NCI-H1436 (cell line): ENCODE measurements at regions not wholly inside any gene's neighbourhood (a gene's known extent, or its start where the extent isn't known, plus 50 kb on each side); places are given as distances from the start of the nearest gene placed in this dataset.
"Not testable (repeated sequence)": the region's sequence is repeated elsewhere in the genome, so short reads cannot be mapped to it uniquely, and the experiment has no call there.

ENCODE experiments used
- DNase-seq: peaks from one replicate; lab custom pipeline; 2025; lab: John Stamatoyannopoulos, UW

DNA sequence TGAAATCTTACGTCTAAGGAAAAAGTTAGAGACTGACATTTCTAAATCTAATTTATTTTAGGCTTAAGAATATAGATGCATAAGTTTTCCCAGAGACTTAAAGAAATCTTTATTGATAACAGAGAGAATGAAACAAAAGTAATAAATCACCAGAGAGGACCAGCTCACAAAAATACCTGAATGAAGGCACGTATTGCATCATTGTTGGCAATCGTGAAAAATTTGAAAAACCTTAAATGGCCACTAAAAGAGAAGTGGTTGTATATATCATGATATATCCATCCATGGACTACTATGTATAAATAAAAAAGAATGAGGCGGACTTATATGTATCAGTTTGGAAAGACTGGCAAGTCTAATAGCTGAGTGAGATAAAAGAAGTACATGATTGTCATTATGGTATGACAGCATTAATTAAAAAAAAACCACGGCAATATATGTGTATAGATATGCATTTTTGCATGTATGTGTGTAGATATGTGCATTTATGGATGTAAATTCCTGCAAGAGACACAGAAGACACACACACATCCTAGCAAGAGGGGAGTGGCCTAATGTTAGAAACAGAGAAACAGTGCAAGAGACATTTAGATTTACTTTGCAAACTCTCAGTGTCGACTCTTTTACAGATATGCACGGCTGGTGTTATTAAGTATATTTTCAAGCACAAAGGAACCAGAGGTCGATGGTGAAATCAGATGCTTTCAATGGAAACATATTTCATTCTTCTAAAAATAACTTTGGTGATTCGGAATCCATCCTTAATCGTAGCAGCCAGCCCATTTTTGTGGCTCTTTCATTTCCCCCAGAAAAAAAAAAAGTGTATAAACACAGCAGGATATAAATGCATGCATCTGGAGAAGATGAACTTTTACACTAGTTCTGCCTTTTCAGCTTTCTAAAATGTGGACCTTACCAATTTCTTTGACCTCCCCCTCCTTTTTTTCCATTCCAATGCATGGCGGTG lies 156.1 kb upstream of the SALL4 start:
- no peak for DNase-seq

DNA sequence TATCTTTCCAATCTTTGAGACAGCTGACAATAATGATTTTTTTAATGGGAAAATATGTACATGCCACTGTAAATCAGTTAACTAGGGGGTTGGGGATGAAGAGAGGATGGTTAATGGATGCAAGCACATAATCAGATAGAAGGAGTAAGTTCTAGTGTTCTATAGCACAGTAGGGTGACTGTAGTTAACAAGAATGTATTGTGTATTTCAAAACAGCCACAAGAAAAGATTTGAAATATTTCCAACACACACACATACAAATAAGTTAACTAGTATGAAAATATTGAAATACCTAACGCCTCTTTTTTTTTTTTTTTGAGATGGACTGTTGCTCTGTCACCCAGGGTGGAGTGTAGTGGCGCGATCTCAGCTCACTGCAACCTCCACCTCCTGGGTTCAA lies 153.4 kb upstream of the SALL4 start:
- no peak for DNase-seq

DNA sequence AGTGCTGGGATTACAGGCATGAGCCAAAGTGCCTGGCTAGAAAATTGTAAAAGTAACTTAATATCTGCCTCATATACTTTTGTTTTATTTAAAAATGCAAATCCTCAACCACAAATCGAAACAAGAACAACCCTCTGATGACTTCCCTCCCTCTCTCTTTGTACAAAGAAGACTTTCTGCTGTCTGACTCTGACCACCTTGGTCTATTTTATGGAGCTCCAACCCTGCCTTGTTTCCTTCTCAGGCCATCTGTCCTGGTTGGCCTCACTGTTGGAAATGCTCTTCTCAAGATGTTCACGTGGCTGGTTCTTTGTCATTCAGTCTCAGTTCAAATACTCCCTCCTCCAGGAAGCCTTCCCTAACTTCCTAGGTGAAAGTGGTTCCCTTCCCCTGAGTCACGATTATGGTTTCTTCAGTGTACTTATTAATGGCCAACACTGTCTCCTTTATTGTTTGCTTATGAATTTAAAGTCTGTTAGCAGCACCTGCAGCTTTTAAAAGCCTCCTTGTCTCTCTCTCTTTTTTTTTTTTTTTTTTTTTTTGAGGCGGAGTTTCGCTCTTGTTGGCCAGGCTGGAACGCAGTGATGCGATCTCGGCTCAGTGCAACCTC lies 151.5 kb upstream of the SALL4 start:
- no peak for DNase-seq

DNA sequence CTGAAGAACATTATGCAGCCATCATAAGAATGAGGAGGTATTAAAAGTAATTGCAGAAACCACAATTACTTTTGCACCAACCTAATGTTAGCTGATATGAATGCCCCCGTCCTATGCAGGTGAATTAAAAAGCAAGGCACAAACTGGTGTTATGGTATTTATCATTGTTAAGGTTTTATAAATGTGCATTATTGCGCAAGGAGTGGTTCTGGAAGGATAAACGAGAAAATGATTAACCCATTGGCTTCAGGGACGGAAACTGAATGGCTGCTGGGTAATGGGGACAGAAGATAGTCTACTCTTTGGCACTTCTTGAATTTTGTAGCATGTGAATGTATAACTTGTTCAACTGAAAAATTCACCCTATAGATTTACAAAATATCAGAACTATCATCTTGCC lies 148.6 kb upstream of the SALL4 start:
- no peak for DNase-seq

DNA sequence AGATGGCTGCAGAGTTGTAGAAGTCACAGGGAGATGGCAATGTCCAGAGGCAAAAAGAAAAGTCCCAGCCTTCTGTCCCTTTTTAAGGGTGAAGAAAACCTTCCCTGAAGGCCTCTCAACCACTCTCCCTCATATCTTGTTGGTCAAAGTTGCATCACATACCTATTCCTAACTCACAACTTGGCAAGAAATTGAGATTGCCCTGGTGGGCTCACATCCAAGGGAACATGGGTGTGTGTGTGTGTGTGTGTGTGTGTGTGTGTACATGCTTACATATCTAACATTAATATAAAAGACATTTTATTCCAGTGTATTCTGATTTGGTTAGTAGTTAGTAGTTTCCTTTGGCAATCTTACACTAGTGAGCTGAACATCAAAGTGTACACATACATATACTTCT lies 144.3 kb upstream of the SALL4 start:
- DNase-seq, result no peak

DNA sequence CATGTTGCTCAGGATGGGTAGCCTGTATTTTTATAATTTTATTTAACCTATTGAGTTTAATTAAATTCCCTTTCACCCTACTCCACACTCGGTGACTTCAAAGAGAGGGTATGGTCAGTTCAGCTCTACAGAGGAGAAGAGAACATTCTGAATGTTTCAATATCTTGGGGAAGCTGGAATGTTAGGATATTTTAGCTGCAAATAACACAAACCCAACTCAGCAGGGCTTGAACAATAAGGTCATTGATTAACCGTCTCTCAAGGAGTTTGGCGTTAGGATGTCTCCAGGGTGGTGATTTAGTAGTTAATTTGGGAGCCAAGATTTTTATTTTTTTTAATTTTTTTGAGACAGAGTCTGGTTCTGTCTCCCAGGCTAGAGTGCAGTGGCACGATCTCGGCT lies 143.6 kb upstream of the SALL4 start:
- DNase-seq, result no peak

DNA sequence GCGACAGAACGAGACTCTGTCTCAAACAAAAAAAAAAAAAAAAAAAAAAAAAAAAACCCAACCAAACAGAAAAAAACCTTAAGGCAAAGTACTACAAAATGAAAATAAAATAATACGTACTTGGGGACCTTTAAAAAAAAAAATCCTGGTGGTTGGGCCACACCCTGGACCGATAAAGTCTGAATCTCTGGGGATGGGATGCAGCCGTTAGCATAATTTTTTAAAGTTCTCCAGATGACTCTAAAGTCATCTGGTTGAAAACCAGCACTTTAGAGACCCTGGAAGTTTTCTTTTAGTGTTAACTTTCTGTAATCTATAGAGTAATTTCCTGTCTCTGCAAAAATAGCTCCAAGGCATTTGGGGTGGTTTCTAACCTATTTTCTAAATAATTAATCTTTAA lies 142.9 kb upstream of the SALL4 start:
- no peak for DNase-seq

DNA sequence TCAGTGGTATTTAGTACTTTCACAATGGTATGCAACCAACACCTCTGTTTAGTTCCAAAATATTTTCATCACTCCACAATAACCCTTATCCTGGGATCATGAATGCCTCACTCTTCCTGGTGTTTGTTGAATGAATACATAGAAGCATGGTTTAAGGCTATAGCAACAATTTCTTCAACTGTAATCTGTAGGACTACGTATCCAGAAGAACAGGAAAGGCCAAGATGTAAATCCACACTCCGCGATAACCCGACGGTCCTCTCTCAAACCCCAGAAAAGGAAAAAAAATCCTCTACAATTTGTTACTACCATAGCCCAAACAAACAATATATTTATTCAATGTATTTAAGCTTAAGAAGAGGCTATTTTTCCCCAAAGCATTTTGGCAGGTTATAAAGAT lies 141.4 kb upstream of the SALL4 start:
- no peak for DNase-seq

DNA sequence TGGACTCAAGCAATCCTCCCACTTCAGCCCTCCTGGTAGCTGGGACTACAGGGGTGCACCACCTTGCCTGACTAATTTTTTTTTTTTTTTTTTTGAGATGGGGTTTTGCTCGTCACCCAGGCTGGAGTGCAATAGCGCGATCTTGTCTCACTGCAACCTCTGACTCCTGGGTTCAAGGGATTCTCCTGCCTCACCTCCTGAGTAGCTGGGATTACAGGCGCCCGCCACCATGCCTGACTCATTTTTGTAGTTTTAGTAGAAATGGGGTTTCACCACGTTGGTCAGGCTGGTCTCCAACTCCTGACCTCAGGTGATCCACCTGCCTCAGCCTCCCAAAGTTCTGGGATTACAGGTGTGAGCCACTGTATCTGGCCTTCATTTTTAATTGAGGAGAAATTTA lies 141.0 kb upstream of the SALL4 start:
- DNase-seq, result not testable (repeated sequence)

DNA sequence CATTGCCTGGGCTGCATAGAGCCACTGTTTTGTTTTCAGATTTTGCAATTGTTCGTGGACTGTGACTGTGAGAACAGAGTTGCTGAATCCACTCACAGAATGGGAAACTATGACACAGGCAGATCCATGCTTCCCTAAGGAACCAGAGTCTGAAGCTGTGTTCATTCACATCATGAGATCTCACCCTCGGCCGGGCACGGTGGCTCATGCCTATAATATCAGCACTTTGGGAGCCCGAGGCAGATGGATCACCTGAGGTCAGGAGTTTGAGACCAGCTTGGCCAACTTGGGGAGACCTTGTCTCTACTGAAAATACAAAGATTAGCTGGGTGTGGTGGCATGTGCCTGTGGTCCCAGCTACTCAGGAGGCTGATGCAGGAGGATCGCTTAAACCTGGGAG lies 139.2 kb upstream of the SALL4 start:
- no peak for DNase-seq

DNA sequence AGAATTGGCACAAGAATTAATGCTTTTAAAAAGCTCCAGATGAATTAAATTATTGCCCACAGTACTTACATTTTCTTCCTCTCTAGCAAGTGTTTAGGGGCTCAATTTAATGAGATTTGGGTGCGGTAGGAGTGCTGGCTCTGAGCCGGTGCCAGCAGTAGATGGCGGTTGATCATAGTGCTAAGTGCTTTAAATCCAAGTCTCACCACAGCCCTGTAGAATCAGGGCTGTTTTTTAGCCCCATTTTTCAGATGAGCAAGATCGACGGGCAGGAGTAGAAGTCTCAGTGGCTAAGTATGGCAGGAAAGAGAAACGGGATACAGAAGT lies 136.9 kb upstream of the SALL4 start:
- DNase-seq, result no peak

DNA sequence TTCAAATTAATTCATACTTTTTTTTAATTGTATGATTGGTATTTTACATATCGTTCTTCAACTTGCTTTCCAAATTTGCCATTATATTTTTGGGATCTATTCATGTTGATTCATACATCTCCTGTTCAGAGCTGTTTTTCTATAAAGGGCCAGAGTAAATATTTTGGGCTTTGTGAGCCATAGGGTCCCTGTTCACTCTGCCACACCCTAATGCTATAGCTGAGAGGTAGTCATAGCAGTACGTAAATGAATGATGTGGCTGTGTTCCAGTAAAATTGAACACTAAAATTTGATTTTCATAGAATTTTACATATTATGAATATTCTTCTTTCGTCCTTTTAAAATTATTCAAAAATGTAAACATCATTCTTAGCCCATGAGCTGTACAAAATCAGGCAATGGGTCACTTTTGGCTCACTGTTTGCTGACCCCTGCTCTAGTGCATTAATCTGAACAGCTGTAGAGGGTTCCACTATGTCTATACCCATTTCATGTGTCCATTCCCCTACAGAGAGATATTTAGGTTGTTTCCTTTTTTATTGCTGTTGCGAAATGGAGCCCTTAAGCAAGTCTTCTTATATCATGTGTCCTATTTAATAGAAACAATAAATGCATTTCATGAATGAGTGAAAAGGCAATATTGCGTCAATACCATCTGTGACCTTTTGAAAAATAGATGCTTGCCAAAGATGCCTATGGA lies 136.4 kb upstream of the SALL4 start:
- DNase-seq, result no peak

DNA sequence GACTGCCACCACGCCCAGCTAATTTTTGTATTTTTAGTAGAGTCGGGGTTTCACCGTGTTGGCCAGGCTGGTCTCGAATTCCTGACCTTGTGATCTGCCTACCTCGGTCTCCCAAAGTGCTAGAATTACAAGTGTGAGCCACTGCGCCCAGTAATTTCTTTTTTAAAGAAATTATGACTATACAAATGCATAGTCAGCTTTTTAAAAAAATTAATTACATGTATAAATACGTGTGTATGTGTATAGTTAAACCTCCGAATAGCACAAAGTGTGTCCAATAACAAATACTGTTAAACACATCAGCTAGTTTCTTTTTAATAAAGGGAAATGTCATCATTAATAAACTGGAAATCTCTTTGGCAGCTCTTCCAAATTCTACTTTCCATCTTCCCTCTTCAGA lies 135.5 kb upstream of the SALL4 start:
- DNase-seq, result no peak

DNA sequence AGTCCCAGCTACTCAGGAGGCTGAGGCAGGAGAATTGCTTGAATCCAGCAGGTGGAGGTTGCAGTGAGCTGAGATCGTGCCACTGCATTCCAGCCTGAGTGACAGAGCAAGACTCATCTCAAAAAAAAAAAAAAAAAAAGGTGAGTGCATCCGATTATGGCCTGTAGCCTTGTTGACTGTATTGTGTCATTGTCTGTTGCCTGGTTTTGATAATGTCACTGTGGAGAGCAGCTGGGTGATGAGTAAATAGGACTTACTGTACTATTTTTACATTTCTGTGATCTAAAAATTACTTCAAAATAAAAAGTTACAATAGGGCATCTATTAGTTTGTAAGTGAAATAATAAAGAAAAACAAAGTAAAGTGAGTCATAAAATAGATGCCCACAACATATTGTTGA lies 134.1 kb upstream of the SALL4 start:
- no peak for DNase-seq

DNA sequence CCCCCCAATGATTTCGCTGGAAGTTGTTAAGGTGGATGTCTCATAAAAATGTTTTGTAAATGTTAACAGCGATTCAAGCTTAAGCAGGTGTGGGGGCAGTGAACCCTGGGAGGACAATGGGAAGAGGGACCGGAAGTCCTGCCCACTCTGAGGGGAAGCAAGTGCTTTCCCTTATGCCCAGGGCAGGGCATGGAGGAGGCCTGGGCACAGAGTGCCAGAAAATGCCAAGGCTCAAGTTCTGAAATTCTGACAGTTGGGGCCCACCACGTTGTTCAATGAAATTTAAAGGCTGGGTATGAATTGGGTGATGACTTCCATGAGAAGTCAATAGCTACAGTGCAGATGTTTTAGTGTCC lies 132.7 kb upstream of the SALL4 start:
- DNase-seq, result no peak

DNA sequence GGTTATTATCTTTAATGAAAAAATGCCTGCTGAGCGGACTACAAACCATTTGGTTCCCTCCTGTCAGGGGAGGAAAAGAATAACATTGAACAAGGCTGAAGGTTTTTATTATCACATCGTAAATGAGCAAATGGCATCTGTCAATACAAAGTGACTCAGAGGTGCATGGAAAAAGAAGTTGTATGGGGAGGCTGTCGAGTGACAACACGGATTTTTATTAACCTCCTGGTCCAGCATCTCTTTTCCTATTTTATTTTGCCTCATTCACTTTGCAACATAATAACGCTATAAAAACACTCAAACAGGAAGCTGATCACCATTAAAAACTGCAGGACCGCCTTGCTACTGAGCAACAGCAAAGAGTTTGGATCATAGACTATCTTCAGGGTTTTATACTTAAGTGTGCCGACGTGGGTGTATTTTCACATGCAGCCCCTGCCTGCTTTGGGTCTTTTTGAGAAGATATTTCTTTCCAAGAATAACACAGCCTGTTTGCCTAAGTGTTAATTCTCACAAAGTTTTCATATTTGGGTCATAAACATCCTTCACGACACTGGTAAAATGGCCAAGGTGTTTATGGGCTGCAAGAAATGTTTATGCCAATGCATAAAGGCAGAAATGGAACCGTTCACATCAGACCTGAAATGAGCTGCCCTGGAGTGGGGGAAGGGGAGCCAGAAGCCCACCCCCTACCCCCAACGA lies 132.1 kb upstream of the SALL4 start:
- no peak for DNase-seq

DNA sequence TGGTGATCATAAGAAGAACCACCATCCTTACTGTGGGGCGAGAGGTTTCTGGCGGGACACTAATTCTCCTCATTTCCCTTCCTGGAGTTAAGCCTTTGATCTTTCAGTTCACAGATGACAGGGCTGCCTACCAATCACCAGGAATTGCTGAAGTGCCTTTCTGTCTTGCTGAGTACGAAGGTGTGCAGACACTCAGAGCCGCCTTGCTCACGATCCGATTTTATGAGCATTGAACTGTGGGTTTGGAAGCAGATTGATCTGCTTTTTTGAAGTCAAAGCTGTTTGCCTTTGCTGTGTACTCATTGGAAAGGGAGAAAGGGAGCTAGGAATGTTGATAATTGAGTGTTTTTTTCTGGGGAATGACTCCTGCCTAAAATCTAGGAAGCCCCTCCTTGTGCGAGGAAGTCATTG lies 129.1 kb upstream of the SALL4 start:
- DNase-seq, result no peak

DNA sequence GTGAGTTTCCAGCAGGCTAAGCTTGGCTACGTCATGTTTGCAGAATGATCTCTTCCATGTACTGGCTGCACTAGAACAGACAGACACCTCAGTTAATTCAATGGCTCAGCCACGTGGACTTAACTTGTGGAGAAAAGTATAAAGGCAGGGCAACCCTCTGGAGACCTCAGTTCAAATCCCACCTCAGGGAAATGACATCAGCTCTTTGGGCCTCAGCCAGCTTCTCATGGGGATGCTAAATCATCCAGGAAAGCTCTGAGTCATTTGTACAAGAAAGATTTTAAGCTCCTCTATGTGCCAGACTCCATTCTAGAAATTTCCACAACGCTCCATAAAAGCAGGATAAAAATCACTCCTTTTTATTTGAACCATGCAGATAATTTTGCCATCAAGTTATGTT lies 128.5 kb upstream of the SALL4 start:
- peak; percentile 43 for DNase-seq

DNA sequence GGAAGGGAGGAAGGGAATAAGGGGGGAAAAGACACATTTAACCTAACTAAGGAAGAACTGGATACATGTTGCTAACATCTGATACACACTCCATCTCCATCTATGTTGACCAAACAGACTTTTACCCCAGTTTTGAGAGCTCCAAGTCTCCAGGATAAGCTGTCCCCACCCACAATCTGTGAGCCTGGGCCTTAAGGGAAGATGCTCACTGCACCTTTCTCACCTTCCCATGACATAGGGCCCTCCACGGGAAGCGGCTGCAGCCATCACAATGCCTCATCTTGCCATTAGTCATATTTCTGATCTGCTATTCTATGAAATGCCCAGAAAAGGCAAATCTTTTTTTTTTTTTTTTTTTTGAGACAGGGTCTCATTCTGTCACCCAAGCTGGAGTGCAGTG lies 126.6 kb upstream of the SALL4 start:
- no peak for DNase-seq

DNA sequence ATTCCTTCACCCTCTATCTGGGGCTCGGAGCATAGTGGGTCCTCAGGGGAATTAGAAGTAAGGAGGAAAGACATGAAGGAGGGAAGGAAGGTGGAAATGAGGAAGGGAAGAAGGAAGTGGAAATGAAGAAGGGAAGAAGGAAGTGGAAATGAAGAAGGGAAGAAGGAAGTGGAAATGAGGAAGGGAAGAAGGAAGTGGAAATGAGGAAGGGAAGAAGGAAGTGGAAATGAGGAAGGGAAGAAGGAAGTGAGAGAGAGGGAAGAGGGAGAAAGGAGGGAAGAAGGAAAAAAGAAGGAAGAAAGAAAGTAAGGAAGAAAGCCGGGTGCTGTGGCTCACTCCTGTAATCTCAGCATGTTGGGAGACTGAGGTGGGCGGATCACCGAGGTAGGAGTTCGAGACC lies 125.6 kb upstream of the SALL4 start:
- not testable (repeated sequence) for DNase-seq

DNA sequence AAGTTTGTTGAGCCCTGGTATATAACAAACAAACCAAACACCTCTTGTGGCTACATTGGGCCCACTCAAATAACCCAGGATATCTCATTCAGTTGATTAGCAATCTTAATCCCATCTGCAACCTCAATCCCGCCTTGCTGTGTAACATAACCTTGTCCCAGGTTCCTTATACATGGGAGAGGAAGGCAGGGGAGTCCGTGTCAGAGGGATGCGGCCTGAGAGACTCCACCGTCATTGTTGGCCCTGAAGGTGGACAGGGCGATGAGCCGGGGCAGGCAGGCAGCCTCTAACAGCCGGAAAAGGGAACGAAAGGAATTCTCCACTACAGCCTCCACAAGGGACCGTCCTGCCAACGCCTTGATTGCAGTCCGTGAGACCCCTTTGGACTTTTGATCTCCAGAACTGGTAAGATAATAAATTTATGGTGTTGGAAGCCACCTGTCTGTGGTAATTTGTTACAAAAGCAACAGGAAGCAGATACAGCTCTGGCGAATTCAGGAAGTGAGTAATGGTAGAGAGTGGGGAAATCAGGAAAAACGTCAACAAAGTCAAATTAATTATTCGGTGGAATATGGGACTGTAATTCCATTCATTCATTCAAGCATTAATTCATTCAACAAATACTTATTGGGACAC lies 124.5 kb upstream of the SALL4 start:
- no peak for DNase-seq

DNA sequence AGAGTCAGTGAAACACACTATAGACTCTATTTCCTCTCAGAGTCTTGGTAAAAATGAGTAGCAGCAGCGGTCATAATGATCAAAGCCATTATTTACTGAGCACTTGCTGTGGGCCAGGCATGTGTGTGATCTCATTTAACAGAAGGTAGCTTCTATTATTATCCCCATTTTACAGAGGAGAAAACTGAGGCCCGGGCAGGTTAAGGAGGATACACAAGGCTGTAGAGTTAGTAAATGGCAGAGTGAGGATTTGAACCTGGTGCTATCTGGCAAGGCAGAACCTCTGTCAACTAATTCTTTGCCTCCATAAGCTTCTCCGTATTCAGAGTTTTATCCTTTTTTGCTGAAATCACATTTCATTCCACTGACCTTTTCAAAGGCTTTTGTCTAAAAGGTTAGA lies 122.2 kb upstream of the SALL4 start:
- DNase-seq, result no peak
